ENCODE measurements at regions not wholly inside any gene's neighbourhood (a gene's known extent, or its start where the extent isn't known, plus 50 kb on each side); places are given as distances from the start of the nearest gene placed in this dataset.

DNA sequence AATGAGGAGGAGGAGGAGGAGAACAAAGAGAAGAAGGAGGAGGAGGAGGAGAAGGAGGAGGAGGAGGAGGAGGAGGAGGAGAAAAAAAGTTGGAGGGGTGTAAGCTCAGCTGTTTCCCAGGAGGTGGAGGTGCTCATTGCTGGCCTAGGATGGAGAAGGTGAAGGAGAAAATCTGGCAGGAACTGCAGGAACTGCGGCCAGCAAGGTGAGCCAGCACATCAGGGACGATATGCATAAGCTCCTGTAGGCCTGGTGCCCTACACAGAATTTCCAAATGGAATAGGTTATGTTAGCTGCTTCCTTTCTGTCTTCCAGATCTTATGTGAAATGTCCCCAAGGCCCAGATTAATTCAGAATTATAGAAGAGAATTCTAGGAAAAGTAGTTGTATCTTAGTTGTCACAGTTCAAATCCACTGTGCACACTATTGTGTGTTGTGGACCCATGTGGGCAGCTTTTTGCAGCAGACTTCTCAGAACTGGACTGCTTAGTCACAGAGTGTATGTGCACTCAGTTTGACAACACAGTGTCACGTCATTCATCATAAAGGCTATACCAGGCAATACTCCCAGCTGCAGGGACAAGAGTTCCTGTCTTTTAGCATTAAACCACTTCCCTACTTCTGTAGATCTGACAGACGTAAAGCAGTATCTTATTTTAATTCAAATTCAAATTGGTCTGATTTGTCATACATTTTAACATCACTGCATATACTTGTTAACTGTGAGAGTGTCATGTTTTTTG is 303.7 kb downstream of the HLX start:
- Mint-ChIP-seq H3K27me3 (peaks cover 21% of the 10 kb centered on the region), H3K27ac (no peak overlapping the region), H3K9me3 (ENCODE audit: insufficient read depth) (no peaks in the 10 kb centered on the region), H3K4me1 (no peaks in the 10 kb centered on the region), H3K4me3 (no peak overlapping the region)
- peaks cover 0 to 14% (median 4%) of the 10 kb centered on the region in 4 experiments for H3K27me3 ChIP-seq (replicated peaks in 1 of 4; ENCODE audit: control extremely low read depth in 1 of 4, control insufficient read depth in 3 of 4, insufficient read depth in 4 of 4, low read length in 3 of 4)
- no peaks in the 10 kb centered on the region for H3K4me1 ChIP-seq (ENCODE audit: control insufficient read depth in 2 of 2, insufficient read depth in 2 of 2, low read length in 2 of 2)
- intact Hi-C loops (cut with micrococcal nuclease) = no loop called here
- H3K4me3 ChIP-seq (ENCODE audit: control extremely low read depth in 1 of 5, extremely low read depth in 1 of 5, insufficient read depth in 1 of 5, low read depth in 2 of 5, low read length in 4 of 5) = no peak overlapping the region
- H2AFZ ChIP-seq (ENCODE audit: insufficient read depth, low read depth, low read length, poor library complexity, severe bottlenecking) = no peak overlapping the region
- no peaks in the 10 kb centered on the region for H3K9me3 ChIP-seq (ENCODE audit: control extremely low read depth in 1 of 3, control insufficient read depth in 2 of 3, insufficient read depth in 1 of 3, low read length in 2 of 3)
- ChIA-PET CTCF (no interaction called here), POLR2A (no interaction called here)
- DNase-seq (no peak), ATAC-seq (ENCODE audit: low read depth) (no peak)
- no peak overlapping the region for H3K9ac ChIP-seq (ENCODE audit: low read length)
- H4K20me1 ChIP-seq (ENCODE audit: control insufficient read depth, insufficient read depth, low read length, poor library complexity, severe bottlenecking) = no peaks in the 10 kb centered on the region
- H3K27ac ChIP-seq (ENCODE audit: low read length in 2 of 2) = no peak overlapping the region
- TF ChIP-seq, protein P1, sequence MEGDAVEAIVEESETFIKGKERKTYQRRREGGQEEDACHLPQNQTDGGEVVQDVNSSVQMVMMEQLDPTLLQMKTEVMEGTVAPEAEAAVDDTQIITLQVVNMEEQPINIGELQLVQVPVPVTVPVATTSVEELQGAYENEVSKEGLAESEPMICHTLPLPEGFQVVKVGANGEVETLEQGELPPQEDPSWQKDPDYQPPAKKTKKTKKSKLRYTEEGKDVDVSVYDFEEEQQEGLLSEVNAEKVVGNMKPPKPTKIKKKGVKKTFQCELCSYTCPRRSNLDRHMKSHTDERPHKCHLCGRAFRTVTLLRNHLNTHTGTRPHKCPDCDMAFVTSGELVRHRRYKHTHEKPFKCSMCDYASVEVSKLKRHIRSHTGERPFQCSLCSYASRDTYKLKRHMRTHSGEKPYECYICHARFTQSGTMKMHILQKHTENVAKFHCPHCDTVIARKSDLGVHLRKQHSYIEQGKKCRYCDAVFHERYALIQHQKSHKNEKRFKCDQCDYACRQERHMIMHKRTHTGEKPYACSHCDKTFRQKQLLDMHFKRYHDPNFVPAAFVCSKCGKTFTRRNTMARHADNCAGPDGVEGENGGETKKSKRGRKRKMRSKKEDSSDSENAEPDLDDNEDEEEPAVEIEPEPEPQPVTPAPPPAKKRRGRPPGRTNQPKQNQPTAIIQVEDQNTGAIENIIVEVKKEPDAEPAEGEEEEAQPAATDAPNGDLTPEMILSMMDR (IDR thresholded peaks at IDR 0.05) = no peak
- TF ChIP-seq EZH2 (IDR thresholded peaks at IDR 0.05; ENCODE audit: borderline replicate concordance, insufficient read depth, low read depth, low read length, poor library complexity, severe bottlenecking) = no peak
- 100% methylated on average over 2 of the region's 4 CpGs for WGBS (ENCODE audit: insufficient coverage)
- H3K36me3 ChIP-seq (replicated peaks in 1 of 2; ENCODE audit: control extremely low read depth in 1 of 2, control insufficient read depth in 1 of 2, extremely low read depth in 1 of 2, insufficient read depth in 2 of 2, low read length in 1 of 2) = no peaks in the 10 kb centered on the region
- no peak overlapping the region for H3K4me2 ChIP-seq (replicated peaks; ENCODE audit: low read depth, low read length, poor library complexity, severe bottlenecking)
- no peaks in the 10 kb centered on the region for H3K79me2 ChIP-seq (ENCODE audit: control insufficient read depth, insufficient read depth, low read length)

DNA sequence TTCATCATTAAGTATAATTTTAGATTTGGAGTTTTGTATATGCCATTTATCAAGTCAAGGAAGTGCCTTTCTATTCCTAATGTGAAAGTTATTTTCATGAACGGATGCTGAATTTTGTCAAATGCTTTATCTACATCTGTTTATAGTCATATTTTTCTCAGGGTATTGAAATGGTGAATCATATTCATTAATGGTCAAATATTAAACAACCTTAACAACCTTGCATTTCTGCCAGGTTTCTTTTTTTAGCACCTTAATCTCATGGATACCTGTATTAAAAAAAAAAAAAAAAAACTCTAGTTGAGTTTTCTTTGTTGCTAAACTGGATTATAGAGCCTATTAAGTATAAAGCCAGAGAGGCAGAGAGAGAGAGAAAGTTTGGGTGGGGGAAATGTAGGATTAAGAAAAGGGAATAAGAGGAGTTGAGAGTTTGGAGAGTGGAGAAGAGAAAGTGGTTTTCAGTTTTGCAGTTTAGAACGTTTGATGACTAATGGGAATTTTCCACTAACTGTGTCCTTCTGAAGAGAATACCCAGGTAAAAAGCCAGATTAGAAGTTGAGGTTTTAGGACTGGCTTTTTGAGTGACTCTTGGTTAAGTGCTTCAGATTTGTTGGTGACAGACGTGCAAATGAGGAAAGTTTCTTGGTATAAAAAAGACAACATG is 305.0 kb downstream of the HLX start:
- Mint-ChIP-seq H3K9me3 (ENCODE audit: insufficient read depth) (no peaks in the 10 kb centered on the region), H3K27me3 (peaks cover 17% of the 10 kb centered on the region), H3K27ac (no peak overlapping the region), H3K4me1 (no peaks in the 10 kb centered on the region), H3K4me3 (no peak overlapping the region)
- no peak for TF ChIP-seq EZH2 (IDR thresholded peaks at IDR 0.05; ENCODE audit: borderline replicate concordance, insufficient read depth, low read depth, low read length, poor library complexity, severe bottlenecking)
- TF ChIP-seq, protein P1 (IDR thresholded peaks at IDR 0.05) = no peak
- Histone ChIP-seq H2AFZ (ENCODE audit: insufficient read depth, low read depth, low read length, poor library complexity, severe bottlenecking) (no peak overlapping the region), H4K20me1 (ENCODE audit: control insufficient read depth, insufficient read depth, low read length, poor library complexity, severe bottlenecking) (no peaks in the 10 kb centered on the region), H3K4me2 (replicated peaks; ENCODE audit: low read depth, low read length, poor library complexity, severe bottlenecking) (no peak overlapping the region), H3K27ac (ENCODE audit: low read length in 2 of 2) (no peak overlapping the region), H3K9me3 (ENCODE audit: control extremely low read depth in 1 of 3, control insufficient read depth in 2 of 3, insufficient read depth in 1 of 3, low read length in 2 of 3) (no peaks in the 10 kb centered on the region), H3K9ac (ENCODE audit: low read length) (no peak overlapping the region), H3K4me1 (ENCODE audit: control insufficient read depth in 2 of 2, insufficient read depth in 2 of 2, low read length in 2 of 2) (no peaks in the 10 kb centered on the region), H3K27me3 (replicated peaks in 1 of 4; ENCODE audit: control extremely low read depth in 1 of 4, control insufficient read depth in 3 of 4, insufficient read depth in 4 of 4, low read length in 3 of 4) (peaks cover 0 to 14% (median 2%) of the 10 kb centered on the region in 4 experiments), H3K79me2 (ENCODE audit: control insufficient read depth, insufficient read depth, low read length) (no peaks in the 10 kb centered on the region), H3K4me3 (ENCODE audit: control extremely low read depth in 1 of 5, extremely low read depth in 1 of 5, insufficient read depth in 1 of 5, low read depth in 2 of 5, low read length in 4 of 5) (no peak overlapping the region), H3K36me3 (replicated peaks in 1 of 2; ENCODE audit: control extremely low read depth in 1 of 2, control insufficient read depth in 1 of 2, extremely low read depth in 1 of 2, insufficient read depth in 2 of 2, low read length in 1 of 2) (no peaks in the 10 kb centered on the region)
- intact Hi-C loops (cut with micrococcal nuclease) = no loop called here
- POLR2A ChIA-PET = no interaction called here
- DNase-seq (no peak), ATAC-seq (ENCODE audit: low read depth) (no peak)
- CTCF ChIA-PET = no interaction called here
- WGBS (ENCODE audit: insufficient coverage) = no CpG with 5 or more reads among the region's 3 CpGs

Data from B cell (primary cell).